Ascending aorta (tissue), 2 donors: ENCODE measurements at regions not wholly inside any gene's neighbourhood (a gene's known extent, or its start where the extent isn't known, plus 50 kb on each side); places are given as distances from the start of the nearest gene placed in this dataset.

Experiments used
- DNase-seq, 2 donors: peaks; one replicate each; pipeline ENCODE4 v3.0.0-alpha.2; 2019; ENCODE audit warnings: low spot score in 2 of 2
- H3K27ac ChIP-seq, 2 donors: fragments of 200-600 bp; sonication (generic); one replicate each; pipeline ENCODE4 v1.5.1; 2016 to 2017; ENCODE audit warnings: mild to moderate bottlenecking in 1 of 2
- H3K27me3 ChIP-seq: fragments of 200-600 bp; sonication (generic); one replicate; pipeline ENCODE4 v1.5.1; 2017
- H3K36me3 ChIP-seq, 2 donors: fragments of 200-600 bp; sonication (generic); one replicate each; pipeline ENCODE4 v1.5.1; 2016
- H3K4me1 ChIP-seq, 2 donors: fragments of 200-600 bp; sonication (generic); one replicate each; pipeline ENCODE4 v1.5.1; 2016 to 2017; ENCODE audit warnings: mild to moderate bottlenecking in 1 of 2
- H3K4me3 ChIP-seq, 2 donors: fragments of 200-600 bp; sonication (generic); one replicate each; pipeline ENCODE4 v1.5.1; 2016 to 2017; ENCODE audit warnings: mild to moderate bottlenecking in 1 of 2
- H3K9me3 ChIP-seq, 2 donors: fragments of 200-600 bp; sonication (generic); one replicate each; pipeline ENCODE4 v1.5.1; 2016
- CTCF ChIP-seq, 3 experiments: fragments of 200-600 bp in 2 of 3; fragments of 450-650 bp in 1 of 3; sonication (generic) in 2 of 3; IDR thresholded peaks; one replicate each; pipeline ENCODE4 v1.5.1; 2016 to 2019; ENCODE audit warnings: antibody characterized with exemption in 3 of 3, mild to moderate bottlenecking in 1 of 3, moderate library complexity in 1 of 3
- intact Hi-C: fragments of 100-400 bp; cut with DNase I; formaldehyde crosslinking; loops from one replicate; pipeline ENCODE4 v1.15.1; 2023

- no peak overlapping the region for H3K4me3 ChIP-seq
- peaks cover 8 to 31% of the 10 kb centered on the region in 2 donors for H3K4me1 ChIP-seq
- DNase-seq: peak in 1 of 2 donors; percentile 69
- no peaks in the 10 kb centered on the region for H3K9me3 ChIP-seq
- TF ChIP-seq CTCF (IDR thresholded peaks at IDR 0.05): no peak
- H3K27me3 ChIP-seq: no peaks in the 10 kb centered on the region
- intact Hi-C loops: loop anchor here (5.0 kb wide), 1 partner anchor 34 kb away; no protein-coding TSS in a partner anchor
- peak overlapping the region; percentile 63 to 66 for H3K27ac ChIP-seq
- H3K36me3 ChIP-seq: no peaks in the 10 kb centered on the region
These were observed 190.1 kb downstream of the FOXO1 start for GRCh38 chr13:40476175-40476958.

- Histone ChIP-seq H3K9me3 (no peaks in the 10 kb centered on the region), H3K4me3 (no peak overlapping the region), H3K36me3 (no peaks in the 10 kb centered on the region), H3K27me3 (no peaks in the 10 kb centered on the region), H3K27ac (peak overlapping the region; percentile 66 to 73), H3K4me1 (peaks cover 6 to 27% of the 10 kb centered on the region in 2 donors)
- DNase-seq: peak in 1 of 2 donors; percentile 80
- intact Hi-C loops: loop anchor here (5.0 kb wide), 1 partner anchor 36 kb away; no protein-coding TSS in a partner anchor
- TF ChIP-seq CTCF (IDR thresholded peaks at IDR 0.05): no peak
These were observed 188.5 kb downstream of the FOXO1 start for GRCh38 chr13:40477623-40478608.

- DNase-seq: no peak
- Histone ChIP-seq H3K27ac (peak overlapping the region; percentile 66 to 73), H3K9me3 (no peaks in the 10 kb centered on the region), H3K4me3 (no peak overlapping the region), H3K27me3 (no peaks in the 10 kb centered on the region), H3K36me3 (no peaks in the 10 kb centered on the region), H3K4me1 (peaks cover 6 to 27% of the 10 kb centered on the region in 2 donors)
- TF ChIP-seq CTCF (IDR thresholded peaks at IDR 0.05): no peak
- intact Hi-C loops: loop anchor here (5.0 kb wide), 1 partner anchor 36 kb away; no protein-coding TSS in a partner anchor
These were observed 187.7 kb downstream of the FOXO1 start for GRCh38 chr13:40478775-40479174.

- peak overlapping the region; percentile 5 to 73 for H3K27ac ChIP-seq
- H3K36me3 ChIP-seq: no peaks in the 10 kb centered on the region
- H3K4me3 ChIP-seq: no peak overlapping the region
- no peak for DNase-seq
- TF ChIP-seq CTCF (IDR thresholded peaks at IDR 0.05): no peak
- intact Hi-C loops: loop anchor here (5.0 kb wide), 1 partner anchor 37 kb away; no protein-coding TSS in a partner anchor
- peaks cover 6 to 27% of the 10 kb centered on the region in 2 donors for H3K4me1 ChIP-seq
- H3K27me3 ChIP-seq: no peaks in the 10 kb centered on the region
- no peaks in the 10 kb centered on the region for H3K9me3 ChIP-seq
These were observed 187.1 kb downstream of the FOXO1 start for GRCh38 chr13:40479196-40479845.
